ENCODE measurements at regions not wholly inside any gene's neighbourhood (a gene's known extent, or its start where the extent isn't known, plus 50 kb on each side); places are given as distances from the start of the nearest gene placed in this dataset.

GRCh38 chr10:83881661-83882060, 257.6 kb upstream of the GHITM start:
- no peak for DNase-seq
- Histone ChIP-seq H3K9me3 (ENCODE audit: control insufficient read depth, low read length) (no peaks in the 10 kb centered on the region), H3K27ac (ENCODE audit: insufficient read depth, low read length, poor library complexity, severe bottlenecking) (no peak overlapping the region), H3K36me3 (ENCODE audit: control insufficient read depth, insufficient read depth, low read length) (no peaks in the 10 kb centered on the region), H3K4me1 (ENCODE audit: control insufficient read depth, insufficient read depth, low read length, poor library complexity, severe bottlenecking) (no peaks in the 10 kb centered on the region), H3K4me3 (ENCODE audit: insufficient read depth, low read depth, low read length, poor library complexity, severe bottlenecking) (no peak overlapping the region), H3K27me3 (replicated peaks; ENCODE audit: control insufficient read depth, insufficient read depth, low read length, poor library complexity, severe bottlenecking) (no peaks in the 10 kb centered on the region)

- Histone ChIP-seq H3K27ac (ENCODE audit: insufficient read depth, low read length, poor library complexity, severe bottlenecking) (no peak overlapping the region), H3K4me3 (ENCODE audit: insufficient read depth, low read depth, low read length, poor library complexity, severe bottlenecking) (no peak overlapping the region), H3K27me3 (replicated peaks; ENCODE audit: control insufficient read depth, insufficient read depth, low read length, poor library complexity, severe bottlenecking) (no peaks in the 10 kb centered on the region), H3K9me3 (ENCODE audit: control insufficient read depth, low read length) (no peaks in the 10 kb centered on the region), H3K4me1 (ENCODE audit: control insufficient read depth, insufficient read depth, low read length, poor library complexity, severe bottlenecking) (no peaks in the 10 kb centered on the region), H3K36me3 (ENCODE audit: control insufficient read depth, insufficient read depth, low read length) (no peaks in the 10 kb centered on the region)
- no peak for DNase-seq
Observed at GRCh38 chr10:83886871-83887270, 252.4 kb upstream of the GHITM start.

DNA sequence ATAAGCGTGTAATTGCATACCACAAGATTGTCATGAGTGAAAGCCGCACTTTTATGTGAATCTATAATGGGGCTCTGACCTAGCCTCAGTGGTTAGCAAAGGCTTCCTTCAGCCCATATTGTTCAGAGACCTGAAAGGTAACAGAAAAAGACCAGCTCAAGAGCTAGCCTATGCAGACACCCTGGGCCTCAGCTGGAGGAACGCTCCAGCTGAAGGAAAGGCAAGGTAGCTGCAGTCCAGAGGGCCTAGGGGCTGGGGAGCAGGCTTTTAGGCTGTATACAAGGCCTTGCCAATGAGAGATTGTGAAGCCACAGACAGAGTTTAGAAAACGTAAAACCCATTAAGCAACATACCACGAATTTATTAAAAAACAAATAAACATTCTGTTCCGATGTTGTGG, 246.6 kb upstream of the GHITM start:
- Histone ChIP-seq H3K36me3 (ENCODE audit: control insufficient read depth, insufficient read depth, low read length) (no peaks in the 10 kb centered on the region), H3K27me3 (replicated peaks; ENCODE audit: control insufficient read depth, insufficient read depth, low read length, poor library complexity, severe bottlenecking) (no peaks in the 10 kb centered on the region), H3K27ac (ENCODE audit: insufficient read depth, low read length, poor library complexity, severe bottlenecking) (no peak overlapping the region), H3K4me1 (ENCODE audit: control insufficient read depth, insufficient read depth, low read length, poor library complexity, severe bottlenecking) (no peaks in the 10 kb centered on the region), H3K4me3 (ENCODE audit: insufficient read depth, low read depth, low read length, poor library complexity, severe bottlenecking) (no peak overlapping the region), H3K9me3 (ENCODE audit: control insufficient read depth, low read length) (no peaks in the 10 kb centered on the region)
- DNase-seq, result no peak

GRCh38 chr10:83896219-83896618, 243.1 kb upstream of the GHITM start:
- no peaks in the 10 kb centered on the region for H3K36me3 ChIP-seq (ENCODE audit: control insufficient read depth, insufficient read depth, low read length)
- H3K9me3 ChIP-seq (ENCODE audit: control insufficient read depth, low read length), result no peaks in the 10 kb centered on the region
- H3K4me1 ChIP-seq (ENCODE audit: control insufficient read depth, insufficient read depth, low read length, poor library complexity, severe bottlenecking), result no peaks in the 10 kb centered on the region
- no peaks in the 10 kb centered on the region for H3K27me3 ChIP-seq (replicated peaks; ENCODE audit: control insufficient read depth, insufficient read depth, low read length, poor library complexity, severe bottlenecking)
- H3K27ac ChIP-seq (ENCODE audit: insufficient read depth, low read length, poor library complexity, severe bottlenecking), result no peak overlapping the region
- DNase-seq, result no peak
- no peak overlapping the region for H3K4me3 ChIP-seq (ENCODE audit: insufficient read depth, low read depth, low read length, poor library complexity, severe bottlenecking)

- no peak overlapping the region for H3K4me3 ChIP-seq (ENCODE audit: insufficient read depth, low read depth, low read length, poor library complexity, severe bottlenecking)
- no peak for DNase-seq
- H3K36me3 ChIP-seq (ENCODE audit: control insufficient read depth, insufficient read depth, low read length), result no peaks in the 10 kb centered on the region
- no peaks in the 10 kb centered on the region for H3K4me1 ChIP-seq (ENCODE audit: control insufficient read depth, insufficient read depth, low read length, poor library complexity, severe bottlenecking)
- H3K27ac ChIP-seq (ENCODE audit: insufficient read depth, low read length, poor library complexity, severe bottlenecking), result no peak overlapping the region
- H3K27me3 ChIP-seq (replicated peaks; ENCODE audit: control insufficient read depth, insufficient read depth, low read length, poor library complexity, severe bottlenecking), result no peaks in the 10 kb centered on the region
- no peaks in the 10 kb centered on the region for H3K9me3 ChIP-seq (ENCODE audit: control insufficient read depth, low read length)
Observed at GRCh38 chr10:83897626-83898025, 241.7 kb upstream of the GHITM start.

DNA sequence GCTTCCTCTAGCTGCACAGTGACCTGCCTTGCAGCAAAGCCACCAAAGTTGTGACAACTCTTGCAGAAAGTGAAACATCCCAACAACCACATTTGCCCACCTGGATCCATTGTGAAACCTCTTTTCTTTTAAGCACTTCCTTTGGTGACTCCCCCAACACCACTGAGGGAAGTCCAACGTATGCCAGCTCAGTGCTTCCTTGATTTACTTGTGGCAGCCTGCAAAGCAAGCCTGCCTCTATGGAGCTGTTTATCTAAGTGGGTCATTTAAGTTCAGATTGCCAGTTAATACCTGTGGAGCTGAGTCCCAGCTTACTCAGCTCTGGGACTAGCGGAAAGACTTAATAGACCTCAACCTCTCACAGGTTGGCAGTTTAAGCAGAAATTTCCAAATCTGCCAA, 230.8 kb upstream of the GHITM start:
- no peak overlapping the region for H3K27ac ChIP-seq (ENCODE audit: insufficient read depth, low read length, poor library complexity, severe bottlenecking)
- no peaks in the 10 kb centered on the region for H3K4me1 ChIP-seq (ENCODE audit: control insufficient read depth, insufficient read depth, low read length, poor library complexity, severe bottlenecking)
- H3K9me3 ChIP-seq (ENCODE audit: control insufficient read depth, low read length), result no peaks in the 10 kb centered on the region
- H3K36me3 ChIP-seq (ENCODE audit: control insufficient read depth, insufficient read depth, low read length), result no peaks in the 10 kb centered on the region
- H3K4me3 ChIP-seq (ENCODE audit: insufficient read depth, low read depth, low read length, poor library complexity, severe bottlenecking), result no peak overlapping the region
- H3K27me3 ChIP-seq (replicated peaks; ENCODE audit: control insufficient read depth, insufficient read depth, low read length, poor library complexity, severe bottlenecking), result no peaks in the 10 kb centered on the region
- no peak for DNase-seq

GRCh38 chr10:83909001-83909400, 230.3 kb upstream of the GHITM start:
- Histone ChIP-seq H3K36me3 (ENCODE audit: control insufficient read depth, insufficient read depth, low read length) (no peaks in the 10 kb centered on the region), H3K27ac (ENCODE audit: insufficient read depth, low read length, poor library complexity, severe bottlenecking) (no peak overlapping the region), H3K27me3 (replicated peaks; ENCODE audit: control insufficient read depth, insufficient read depth, low read length, poor library complexity, severe bottlenecking) (no peaks in the 10 kb centered on the region), H3K4me3 (ENCODE audit: insufficient read depth, low read depth, low read length, poor library complexity, severe bottlenecking) (no peak overlapping the region), H3K4me1 (ENCODE audit: control insufficient read depth, insufficient read depth, low read length, poor library complexity, severe bottlenecking) (no peaks in the 10 kb centered on the region), H3K9me3 (ENCODE audit: control insufficient read depth, low read length) (no peaks in the 10 kb centered on the region)
- no peak for DNase-seq

DNA sequence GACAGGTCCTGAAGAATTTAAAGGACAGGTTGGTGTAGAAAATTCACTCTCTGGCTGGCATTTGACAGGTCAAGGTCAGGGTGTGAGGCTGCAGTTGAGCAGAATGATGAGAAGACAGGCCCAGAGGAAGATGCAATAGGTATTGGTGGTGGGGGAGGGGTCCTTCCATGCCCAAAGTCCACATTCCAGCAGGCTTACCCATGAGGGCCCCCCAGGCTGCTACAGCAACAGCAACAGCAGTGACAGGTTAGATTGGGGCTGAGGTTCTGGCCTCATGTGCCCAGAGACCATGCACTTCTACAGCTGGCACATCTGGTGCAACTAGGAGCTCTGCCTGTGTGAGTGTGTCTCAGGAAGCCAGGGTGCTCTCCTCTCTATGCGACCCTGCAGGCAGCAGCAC, 223.5 kb upstream of the GHITM start:
- Histone ChIP-seq H3K36me3 (ENCODE audit: control insufficient read depth, insufficient read depth, low read length) (no peaks in the 10 kb centered on the region), H3K9me3 (ENCODE audit: control insufficient read depth, low read length) (no peaks in the 10 kb centered on the region), H3K4me1 (ENCODE audit: control insufficient read depth, insufficient read depth, low read length, poor library complexity, severe bottlenecking) (no peaks in the 10 kb centered on the region), H3K27ac (ENCODE audit: insufficient read depth, low read length, poor library complexity, severe bottlenecking) (no peak overlapping the region), H3K27me3 (replicated peaks; ENCODE audit: control insufficient read depth, insufficient read depth, low read length, poor library complexity, severe bottlenecking) (no peaks in the 10 kb centered on the region), H3K4me3 (ENCODE audit: insufficient read depth, low read depth, low read length, poor library complexity, severe bottlenecking) (no peak overlapping the region)
- no peak for DNase-seq

DNA sequence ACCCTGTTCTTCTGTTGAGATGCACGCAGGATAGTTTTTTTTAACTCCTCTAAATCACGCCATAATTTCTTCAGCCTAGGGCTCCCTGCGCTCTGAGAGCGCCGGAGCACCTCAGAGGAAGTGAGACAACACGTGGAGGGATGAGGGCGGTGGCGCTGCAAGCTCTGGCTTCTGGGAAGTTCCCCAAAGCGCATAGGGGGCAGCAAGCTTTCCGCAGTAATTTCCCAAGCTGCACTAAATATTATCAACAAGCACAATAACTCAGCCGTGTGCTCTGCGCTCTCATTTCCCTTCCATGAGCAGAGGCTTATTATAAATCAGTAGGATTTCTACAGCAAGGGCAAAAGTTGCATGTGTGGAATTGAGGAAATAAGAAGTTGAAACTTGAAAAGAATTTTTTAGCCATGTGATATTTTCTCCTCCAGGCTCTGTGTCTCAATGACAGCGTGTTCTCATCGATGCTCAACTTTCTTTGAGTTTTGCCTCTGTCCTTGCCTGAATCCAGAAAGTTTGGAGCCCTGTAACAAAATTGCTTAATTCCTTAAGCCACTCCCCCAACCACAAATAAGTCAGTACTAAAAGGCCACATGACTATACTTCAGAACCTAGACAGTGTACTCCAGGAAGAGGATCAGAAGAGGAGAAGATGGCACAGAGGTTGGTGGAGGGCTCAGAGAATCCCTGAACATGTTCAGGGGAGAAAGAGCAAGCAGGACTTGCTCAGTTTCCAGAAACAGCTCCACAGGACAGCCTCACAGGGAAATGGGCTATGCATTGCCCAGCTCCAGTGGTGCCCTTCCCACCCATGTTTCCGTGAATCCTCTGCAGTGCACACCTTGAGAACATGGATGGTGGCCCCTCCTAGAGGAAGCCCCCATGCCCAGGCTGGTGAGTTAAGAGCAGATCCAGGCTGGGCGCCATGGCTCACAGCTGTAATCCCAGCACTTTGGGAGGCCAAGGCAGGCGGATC, 221.5 kb upstream of the GHITM start:
- Histone ChIP-seq H3K4me3 (ENCODE audit: insufficient read depth, low read depth, low read length, poor library complexity, severe bottlenecking) (no peak overlapping the region), H3K27me3 (replicated peaks; ENCODE audit: control insufficient read depth, insufficient read depth, low read length, poor library complexity, severe bottlenecking) (no peaks in the 10 kb centered on the region), H3K27ac (ENCODE audit: insufficient read depth, low read length, poor library complexity, severe bottlenecking) (no peak overlapping the region), H3K9me3 (ENCODE audit: control insufficient read depth, low read length) (no peaks in the 10 kb centered on the region), H3K36me3 (ENCODE audit: control insufficient read depth, insufficient read depth, low read length) (no peaks in the 10 kb centered on the region), H3K4me1 (ENCODE audit: control insufficient read depth, insufficient read depth, low read length, poor library complexity, severe bottlenecking) (no peaks in the 10 kb centered on the region)
- DNase-seq, result no peak

GRCh38 chr10:83919187-83919586, 220.1 kb upstream of the GHITM start:
- Histone ChIP-seq H3K4me1 (ENCODE audit: control insufficient read depth, insufficient read depth, low read length, poor library complexity, severe bottlenecking) (no peaks in the 10 kb centered on the region), H3K27me3 (replicated peaks; ENCODE audit: control insufficient read depth, insufficient read depth, low read length, poor library complexity, severe bottlenecking) (no peaks in the 10 kb centered on the region), H3K27ac (ENCODE audit: insufficient read depth, low read length, poor library complexity, severe bottlenecking) (no peak overlapping the region), H3K4me3 (ENCODE audit: insufficient read depth, low read depth, low read length, poor library complexity, severe bottlenecking) (no peak overlapping the region), H3K9me3 (ENCODE audit: control insufficient read depth, low read length) (no peaks in the 10 kb centered on the region), H3K36me3 (ENCODE audit: control insufficient read depth, insufficient read depth, low read length) (no peaks in the 10 kb centered on the region)
- no peak for DNase-seq

Data from effector memory CD4-positive, alpha-beta T cell (primary cell).